ENCODE measurements at regions not wholly inside any gene's neighbourhood (a gene's known extent, or its start where the extent isn't known, plus 50 kb on each side); places are given as distances from the start of the nearest gene placed in this dataset.

- DNase-seq (ENCODE audit: low read depth, low spot score) = no peak
Observed at GRCh38 chr2:9756692-9757250, 86.5 kb upstream of the TAF1B start.

GRCh38 chr2:9757501-9758264 is 85.6 kb upstream of the TAF1B start:
- DNase-seq (ENCODE audit: low read depth, low spot score) = peak; percentile 51

- no peak for DNase-seq (ENCODE audit: low read depth, low spot score)
Observed at GRCh38 chr2:9758741-9759140, 84.5 kb upstream of the TAF1B start.

- no peak for DNase-seq (ENCODE audit: low read depth, low spot score)
Observed at GRCh38 chr2:9760069-9760901, 83.0 kb upstream of the TAF1B start.

- DNase-seq (ENCODE audit: low read depth, low spot score) = no peak
Observed at GRCh38 chr2:9760902-9761228, 82.4 kb upstream of the TAF1B start.

- DNase-seq (ENCODE audit: low read depth, low spot score) = no peak
Observed at GRCh38 chr2:9761577-9761976, 81.7 kb upstream of the TAF1B start.

- DNase-seq (ENCODE audit: low read depth, low spot score) = no peak
Observed at GRCh38 chr2:9762164-9762563, 81.1 kb upstream of the TAF1B start.

- no peak for DNase-seq (ENCODE audit: low read depth, low spot score)
Observed at GRCh38 chr2:9762941-9763340, 80.3 kb upstream of the TAF1B start.

GRCh38 chr2:9763356-9764152 is 79.7 kb upstream of the TAF1B start:
- DNase-seq (ENCODE audit: low read depth, low spot score) = no peak

- DNase-seq (ENCODE audit: low read depth, low spot score) = no peak
Observed at GRCh38 chr2:9764153-9764778, 79.0 kb upstream of the TAF1B start.

- no peak for DNase-seq (ENCODE audit: low read depth, low spot score)
Observed at GRCh38 chr2:9765611-9766531, 77.4 kb upstream of the TAF1B start.

GRCh38 chr2:9767656-9768281 is 75.5 kb upstream of the TAF1B start:
- no peak for DNase-seq (ENCODE audit: low read depth, low spot score)

- peak; percentile 44 for DNase-seq (ENCODE audit: low read depth, low spot score)
Observed at GRCh38 chr2:9768388-9768787, 74.9 kb upstream of the TAF1B start.

GRCh38 chr2:9769171-9770005 is 73.9 kb upstream of the TAF1B start:
- peak; percentile 56 for DNase-seq (ENCODE audit: low read depth, low spot score)

GRCh38 chr2:9770006-9770307 is 73.3 kb upstream of the TAF1B start:
- no peak for DNase-seq (ENCODE audit: low read depth, low spot score)

- DNase-seq (ENCODE audit: low read depth, low spot score) = peak; percentile 84
Observed at GRCh38 chr2:9770308-9771100, 72.8 kb upstream of the TAF1B start.

GRCh38 chr2:9771101-9771449 is 72.2 kb upstream of the TAF1B start:
- no peak for DNase-seq (ENCODE audit: low read depth, low spot score)

GRCh38 chr2:9771481-9772017 is 71.7 kb upstream of the TAF1B start:
- DNase-seq (ENCODE audit: low read depth, low spot score) = peak; percentile 84
